ENCODE measurements at regions not wholly inside any gene's neighbourhood (a gene's known extent, or its start where the extent isn't known, plus 50 kb on each side); places are given as distances from the start of the nearest gene placed in this dataset.

DNA sequence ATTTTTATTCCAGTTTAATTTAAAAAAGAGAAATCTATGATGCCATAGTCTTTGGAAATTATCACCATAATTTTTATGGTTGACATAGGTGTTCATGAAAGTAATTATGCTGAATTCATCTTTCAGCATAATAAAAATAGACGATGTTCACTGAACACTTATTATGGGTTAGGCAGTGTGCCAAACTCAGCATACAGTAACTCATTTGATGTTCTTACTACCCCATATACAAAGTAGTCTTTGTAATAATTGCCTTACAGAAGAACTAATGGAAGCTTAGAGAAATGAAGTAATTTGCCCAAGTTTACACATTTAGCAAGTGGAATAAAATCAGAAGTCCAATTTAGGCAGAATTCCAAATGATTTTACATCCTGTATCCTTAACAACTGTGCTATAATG, 852.2 kb upstream of the GOT2 start:
- TF ChIP-seq POLR2A (IDR thresholded peaks at IDR 0.05), result no peak
- TF ChIP-seq, protein P1, sequence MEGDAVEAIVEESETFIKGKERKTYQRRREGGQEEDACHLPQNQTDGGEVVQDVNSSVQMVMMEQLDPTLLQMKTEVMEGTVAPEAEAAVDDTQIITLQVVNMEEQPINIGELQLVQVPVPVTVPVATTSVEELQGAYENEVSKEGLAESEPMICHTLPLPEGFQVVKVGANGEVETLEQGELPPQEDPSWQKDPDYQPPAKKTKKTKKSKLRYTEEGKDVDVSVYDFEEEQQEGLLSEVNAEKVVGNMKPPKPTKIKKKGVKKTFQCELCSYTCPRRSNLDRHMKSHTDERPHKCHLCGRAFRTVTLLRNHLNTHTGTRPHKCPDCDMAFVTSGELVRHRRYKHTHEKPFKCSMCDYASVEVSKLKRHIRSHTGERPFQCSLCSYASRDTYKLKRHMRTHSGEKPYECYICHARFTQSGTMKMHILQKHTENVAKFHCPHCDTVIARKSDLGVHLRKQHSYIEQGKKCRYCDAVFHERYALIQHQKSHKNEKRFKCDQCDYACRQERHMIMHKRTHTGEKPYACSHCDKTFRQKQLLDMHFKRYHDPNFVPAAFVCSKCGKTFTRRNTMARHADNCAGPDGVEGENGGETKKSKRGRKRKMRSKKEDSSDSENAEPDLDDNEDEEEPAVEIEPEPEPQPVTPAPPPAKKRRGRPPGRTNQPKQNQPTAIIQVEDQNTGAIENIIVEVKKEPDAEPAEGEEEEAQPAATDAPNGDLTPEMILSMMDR (IDR thresholded peaks at IDR 0.05), result no peak
